ENCODE measurements at regions not wholly inside any gene's neighbourhood (a gene's known extent, or its start where the extent isn't known, plus 50 kb on each side); places are given as distances from the start of the nearest gene placed in this dataset.

DNA sequence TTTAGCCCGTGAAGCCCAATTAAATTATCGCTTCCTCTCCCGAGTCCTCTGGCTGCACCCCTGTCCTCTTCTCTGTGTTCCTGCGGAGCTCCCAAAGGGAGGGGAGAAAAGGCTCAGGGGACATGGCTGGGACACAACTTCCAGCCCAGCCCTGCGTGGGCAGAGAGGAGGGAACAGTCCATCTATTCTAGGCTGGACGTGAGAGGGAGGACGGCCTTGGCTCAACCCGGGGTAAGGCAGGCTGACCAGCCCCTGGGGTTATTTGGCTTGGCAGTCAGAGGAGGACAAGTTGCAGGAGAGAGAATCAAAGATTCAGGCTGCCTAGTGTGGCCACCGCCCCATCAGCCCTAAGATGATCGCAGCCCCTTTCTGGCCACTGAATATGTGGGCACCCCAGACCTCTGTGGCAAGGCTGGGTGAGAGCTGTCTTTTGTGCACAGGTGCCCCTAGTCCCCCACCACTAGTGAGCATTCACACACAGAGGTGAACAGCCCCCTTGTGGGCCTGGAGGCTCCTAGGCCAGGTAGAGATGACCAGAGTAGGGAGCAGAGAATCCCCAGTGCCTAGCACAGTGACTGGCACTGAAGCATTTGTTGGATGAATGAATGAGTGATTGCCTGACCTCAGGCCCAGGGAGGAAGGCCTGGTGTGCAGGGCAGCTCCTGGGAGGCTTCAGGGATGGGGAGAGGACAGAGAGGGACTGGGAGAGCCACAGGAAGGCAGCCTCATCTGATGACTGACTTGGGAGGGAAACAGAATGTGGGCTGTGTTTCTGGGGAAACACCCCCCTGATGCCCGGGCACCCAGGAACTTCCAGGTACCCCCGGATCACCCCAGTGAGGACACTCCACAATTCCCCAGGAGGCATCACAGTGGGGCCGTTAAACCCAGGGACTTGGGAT, 133.9 kb downstream of the C9orf50 start:
- TF ChIP-seq, protein P1, sequence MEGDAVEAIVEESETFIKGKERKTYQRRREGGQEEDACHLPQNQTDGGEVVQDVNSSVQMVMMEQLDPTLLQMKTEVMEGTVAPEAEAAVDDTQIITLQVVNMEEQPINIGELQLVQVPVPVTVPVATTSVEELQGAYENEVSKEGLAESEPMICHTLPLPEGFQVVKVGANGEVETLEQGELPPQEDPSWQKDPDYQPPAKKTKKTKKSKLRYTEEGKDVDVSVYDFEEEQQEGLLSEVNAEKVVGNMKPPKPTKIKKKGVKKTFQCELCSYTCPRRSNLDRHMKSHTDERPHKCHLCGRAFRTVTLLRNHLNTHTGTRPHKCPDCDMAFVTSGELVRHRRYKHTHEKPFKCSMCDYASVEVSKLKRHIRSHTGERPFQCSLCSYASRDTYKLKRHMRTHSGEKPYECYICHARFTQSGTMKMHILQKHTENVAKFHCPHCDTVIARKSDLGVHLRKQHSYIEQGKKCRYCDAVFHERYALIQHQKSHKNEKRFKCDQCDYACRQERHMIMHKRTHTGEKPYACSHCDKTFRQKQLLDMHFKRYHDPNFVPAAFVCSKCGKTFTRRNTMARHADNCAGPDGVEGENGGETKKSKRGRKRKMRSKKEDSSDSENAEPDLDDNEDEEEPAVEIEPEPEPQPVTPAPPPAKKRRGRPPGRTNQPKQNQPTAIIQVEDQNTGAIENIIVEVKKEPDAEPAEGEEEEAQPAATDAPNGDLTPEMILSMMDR (IDR thresholded peaks at IDR 0.05 in 4 of 5, conservative IDR thresholded peaks at IDR 0.05 in 1 of 5), result no peak
- TF ChIP-seq POLR2A (IDR thresholded peaks at IDR 0.05), result peak; percentile 29 to 38
